ENCODE measurements at regions not wholly inside any gene's neighbourhood (a gene's known extent, or its start where the extent isn't known, plus 50 kb on each side); places are given as distances from the start of the nearest gene placed in this dataset.

DNA sequence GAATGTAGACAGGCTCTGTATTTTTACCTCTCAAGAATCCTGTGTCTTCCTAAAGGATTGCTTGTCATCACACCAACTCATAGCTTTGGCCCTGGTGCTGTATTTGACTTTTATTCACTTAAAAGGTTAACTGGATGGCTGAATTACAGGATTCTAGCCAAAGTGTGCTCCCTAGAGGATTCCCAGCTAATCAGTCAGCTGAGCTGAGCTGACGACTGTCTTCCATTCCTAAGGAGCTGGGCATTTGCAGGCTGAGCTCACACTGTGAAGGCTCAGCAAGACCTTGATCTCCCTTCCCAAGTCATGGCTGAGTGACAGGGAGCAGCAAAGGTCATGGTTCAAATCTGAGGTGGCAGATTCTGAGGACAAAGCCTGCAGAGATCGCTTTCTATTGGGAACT is 59.0 kb upstream of the PALM2AKAP2 start:
- TF ChIP-seq, protein P1, sequence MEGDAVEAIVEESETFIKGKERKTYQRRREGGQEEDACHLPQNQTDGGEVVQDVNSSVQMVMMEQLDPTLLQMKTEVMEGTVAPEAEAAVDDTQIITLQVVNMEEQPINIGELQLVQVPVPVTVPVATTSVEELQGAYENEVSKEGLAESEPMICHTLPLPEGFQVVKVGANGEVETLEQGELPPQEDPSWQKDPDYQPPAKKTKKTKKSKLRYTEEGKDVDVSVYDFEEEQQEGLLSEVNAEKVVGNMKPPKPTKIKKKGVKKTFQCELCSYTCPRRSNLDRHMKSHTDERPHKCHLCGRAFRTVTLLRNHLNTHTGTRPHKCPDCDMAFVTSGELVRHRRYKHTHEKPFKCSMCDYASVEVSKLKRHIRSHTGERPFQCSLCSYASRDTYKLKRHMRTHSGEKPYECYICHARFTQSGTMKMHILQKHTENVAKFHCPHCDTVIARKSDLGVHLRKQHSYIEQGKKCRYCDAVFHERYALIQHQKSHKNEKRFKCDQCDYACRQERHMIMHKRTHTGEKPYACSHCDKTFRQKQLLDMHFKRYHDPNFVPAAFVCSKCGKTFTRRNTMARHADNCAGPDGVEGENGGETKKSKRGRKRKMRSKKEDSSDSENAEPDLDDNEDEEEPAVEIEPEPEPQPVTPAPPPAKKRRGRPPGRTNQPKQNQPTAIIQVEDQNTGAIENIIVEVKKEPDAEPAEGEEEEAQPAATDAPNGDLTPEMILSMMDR (IDR thresholded peaks at IDR 0.05): no peak
- TF ChIP-seq POLR2A (IDR thresholded peaks at IDR 0.05) (no peak), EP300 (IDR thresholded peaks at IDR 0.05) (no peak)
